ENCODE measurements at regions not wholly inside any gene's neighbourhood (a gene's known extent, or its start where the extent isn't known, plus 50 kb on each side); places are given as distances from the start of the nearest gene placed in this dataset.

DNA sequence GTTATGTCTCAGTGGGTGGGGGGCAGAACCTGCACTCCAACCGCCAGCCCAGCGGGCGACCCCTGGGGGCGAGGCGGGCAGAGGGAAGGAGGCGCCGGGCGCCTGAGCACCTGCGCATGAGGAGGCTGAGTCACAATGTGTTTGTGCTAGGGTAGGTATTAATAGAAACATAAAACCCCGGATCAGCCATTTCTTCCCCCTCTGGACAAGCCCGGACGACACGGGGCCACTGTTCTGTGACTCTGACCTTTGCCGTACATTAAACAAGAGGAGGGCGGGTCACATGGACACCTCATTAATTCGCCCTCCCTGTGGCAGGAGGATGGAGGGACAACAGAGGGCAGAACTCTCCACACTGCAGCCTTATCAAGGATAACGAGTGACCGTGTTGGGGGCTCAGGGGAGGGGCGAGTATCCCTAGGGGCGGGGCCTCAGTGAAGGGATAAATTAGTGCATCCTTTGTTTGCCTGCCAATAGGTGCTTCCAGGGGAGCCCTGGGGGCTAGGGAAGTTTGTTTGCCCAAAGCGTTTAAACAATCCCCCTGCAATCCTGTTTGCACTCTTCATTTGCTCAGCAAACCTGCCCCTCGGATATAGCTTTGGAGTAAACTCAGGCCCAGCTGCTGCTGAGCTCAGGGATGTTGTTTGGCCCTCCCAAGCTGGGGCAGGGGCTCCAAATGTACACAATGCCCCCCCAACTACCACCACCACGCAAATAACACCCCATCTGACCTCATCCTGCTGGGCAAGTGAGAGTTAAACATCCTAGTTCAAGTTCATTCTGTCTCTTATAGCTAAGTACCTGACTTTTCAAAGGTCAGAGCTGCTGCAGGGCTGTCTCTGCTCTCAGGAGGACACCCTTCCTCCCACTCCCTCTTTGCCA, 171.2 kb upstream of the GLI2 start (continued):
- TF ChIP-seq REL (CRISPR knock-in tag; conservative IDR thresholded peaks at IDR 0.05) (0 out of 2 replicates have a peak, but pooled peaks have one; percentile 23), ATF7-NPFF (CRISPR knock-in tag; IDR thresholded peaks at IDR 0.05; ENCODE audit: low read depth) (peak; percentile 39; the same call in 1 of the 2 replicates), FOSL2 (CRISPR knock-in tag; IDR thresholded peaks at IDR 0.05) (peak; percentile 67), ARHGAP35 (CRISPR knock-in tag; IDR thresholded peaks at IDR 0.05; ENCODE audit: borderline replicate concordance) (peak; percentile 57; the same call in 1 of the 2 replicates), FOXK1 (CRISPR knock-in tag; IDR thresholded peaks at IDR 0.05; ENCODE audit: borderline replicate concordance, low read depth) (peak; percentile 76; the same call in 1 of the 2 replicates), TBX3 (IDR thresholded peaks at IDR 0.05; ENCODE audit: borderline replicate concordance) (peak; percentile 87), ATF7 (IDR thresholded peaks at IDR 0.05) (0 out of 2 replicates have a peak, but pooled peaks have one; percentile 10), ATF7 (CRISPR knock-in tag; IDR thresholded peaks at IDR 0.05) (peak; percentile 69; the same call in 1 of the 2 replicates), HDAC2 (CRISPR knock-in tag; IDR thresholded peaks at IDR 0.05) (peak; percentile 96), JUND (CRISPR knock-in tag; IDR thresholded peaks at IDR 0.05) (peak; percentile 2; the same call in 1 of the 2 replicates), ONECUT2 (CRISPR knock-in tag; IDR thresholded peaks at IDR 0.05) (peak; percentile 11; the same call in 1 of the 2 replicates), STAG1 (CRISPR knock-in tag; IDR thresholded peaks at IDR 0.05) (0 out of 2 replicates have a peak, but pooled peaks have one; percentile 2), KLF12 (CRISPR knock-in tag; IDR thresholded peaks at IDR 0.05; ENCODE audit: borderline replicate concordance) (peak; percentile 67; the same call in 1 of the 2 replicates), MXI1 (IDR thresholded peaks at IDR 0.05; ENCODE audit: borderline replicate concordance, low read depth, low read length) (no peak), NFKBIZ (CRISPR knock-in tag; IDR thresholded peaks at IDR 0.05) (0 out of 2 replicates have a peak, but pooled peaks have one; percentile 42)
- TF ChIP-seq, protein P1, sequence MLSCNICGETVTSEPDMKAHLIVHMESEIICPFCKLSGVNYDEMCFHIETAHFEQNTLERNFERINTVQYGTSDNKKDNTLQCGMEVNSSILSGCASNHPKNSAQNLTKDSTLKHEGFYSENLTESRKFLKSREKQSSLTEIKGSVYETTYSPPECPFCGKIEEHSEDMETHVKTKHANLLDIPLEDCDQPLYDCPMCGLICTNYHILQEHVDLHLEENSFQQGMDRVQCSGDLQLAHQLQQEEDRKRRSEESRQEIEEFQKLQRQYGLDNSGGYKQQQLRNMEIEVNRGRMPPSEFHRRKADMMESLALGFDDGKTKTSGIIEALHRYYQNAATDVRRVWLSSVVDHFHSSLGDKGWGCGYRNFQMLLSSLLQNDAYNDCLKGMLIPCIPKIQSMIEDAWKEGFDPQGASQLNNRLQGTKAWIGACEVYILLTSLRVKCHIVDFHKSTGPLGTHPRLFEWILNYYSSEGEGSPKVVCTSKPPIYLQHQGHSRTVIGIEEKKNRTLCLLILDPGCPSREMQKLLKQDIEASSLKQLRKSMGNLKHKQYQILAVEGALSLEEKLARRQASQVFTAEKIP (CRISPR knock-in tag; IDR thresholded peaks at IDR 0.05; ENCODE audit: borderline replicate concordance) = no peak
- TF ChIP-seq, protein P2, sequence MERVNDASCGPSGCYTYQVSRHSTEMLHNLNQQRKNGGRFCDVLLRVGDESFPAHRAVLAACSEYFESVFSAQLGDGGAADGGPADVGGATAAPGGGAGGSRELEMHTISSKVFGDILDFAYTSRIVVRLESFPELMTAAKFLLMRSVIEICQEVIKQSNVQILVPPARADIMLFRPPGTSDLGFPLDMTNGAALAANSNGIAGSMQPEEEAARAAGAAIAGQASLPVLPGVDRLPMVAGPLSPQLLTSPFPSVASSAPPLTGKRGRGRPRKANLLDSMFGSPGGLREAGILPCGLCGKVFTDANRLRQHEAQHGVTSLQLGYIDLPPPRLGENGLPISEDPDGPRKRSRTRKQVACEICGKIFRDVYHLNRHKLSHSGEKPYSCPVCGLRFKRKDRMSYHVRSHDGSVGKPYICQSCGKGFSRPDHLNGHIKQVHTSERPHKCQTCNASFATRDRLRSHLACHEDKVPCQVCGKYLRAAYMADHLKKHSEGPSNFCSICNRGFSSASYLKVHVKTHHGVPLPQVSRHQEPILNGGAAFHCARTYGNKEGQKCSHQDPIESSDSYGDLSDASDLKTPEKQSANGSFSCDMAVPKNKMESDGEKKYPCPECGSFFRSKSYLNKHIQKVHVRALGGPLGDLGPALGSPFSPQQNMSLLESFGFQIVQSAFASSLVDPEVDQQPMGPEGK (CRISPR knock-in tag; IDR thresholded peaks at IDR 0.05) = peak; percentile 100; the same call in 1 of the 2 replicates
- TF ChIP-seq, protein P3, sequence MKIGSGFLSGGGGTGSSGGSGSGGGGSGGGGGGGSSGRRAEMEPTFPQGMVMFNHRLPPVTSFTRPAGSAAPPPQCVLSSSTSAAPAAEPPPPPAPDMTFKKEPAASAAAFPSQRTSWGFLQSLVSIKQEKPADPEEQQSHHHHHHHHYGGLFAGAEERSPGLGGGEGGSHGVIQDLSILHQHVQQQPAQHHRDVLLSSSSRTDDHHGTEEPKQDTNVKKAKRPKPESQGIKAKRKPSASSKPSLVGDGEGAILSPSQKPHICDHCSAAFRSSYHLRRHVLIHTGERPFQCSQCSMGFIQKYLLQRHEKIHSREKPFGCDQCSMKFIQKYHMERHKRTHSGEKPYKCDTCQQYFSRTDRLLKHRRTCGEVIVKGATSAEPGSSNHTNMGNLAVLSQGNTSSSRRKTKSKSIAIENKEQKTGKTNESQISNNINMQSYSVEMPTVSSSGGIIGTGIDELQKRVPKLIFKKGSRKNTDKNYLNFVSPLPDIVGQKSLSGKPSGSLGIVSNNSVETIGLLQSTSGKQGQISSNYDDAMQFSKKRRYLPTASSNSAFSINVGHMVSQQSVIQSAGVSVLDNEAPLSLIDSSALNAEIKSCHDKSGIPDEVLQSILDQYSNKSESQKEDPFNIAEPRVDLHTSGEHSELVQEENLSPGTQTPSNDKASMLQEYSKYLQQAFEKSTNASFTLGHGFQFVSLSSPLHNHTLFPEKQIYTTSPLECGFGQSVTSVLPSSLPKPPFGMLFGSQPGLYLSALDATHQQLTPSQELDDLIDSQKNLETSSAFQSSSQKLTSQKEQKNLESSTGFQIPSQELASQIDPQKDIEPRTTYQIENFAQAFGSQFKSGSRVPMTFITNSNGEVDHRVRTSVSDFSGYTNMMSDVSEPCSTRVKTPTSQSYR (CRISPR knock-in tag; IDR thresholded peaks at IDR 0.05; ENCODE audit: borderline replicate concordance) = peak; percentile 43
- TF ChIP-seq, protein P4, sequence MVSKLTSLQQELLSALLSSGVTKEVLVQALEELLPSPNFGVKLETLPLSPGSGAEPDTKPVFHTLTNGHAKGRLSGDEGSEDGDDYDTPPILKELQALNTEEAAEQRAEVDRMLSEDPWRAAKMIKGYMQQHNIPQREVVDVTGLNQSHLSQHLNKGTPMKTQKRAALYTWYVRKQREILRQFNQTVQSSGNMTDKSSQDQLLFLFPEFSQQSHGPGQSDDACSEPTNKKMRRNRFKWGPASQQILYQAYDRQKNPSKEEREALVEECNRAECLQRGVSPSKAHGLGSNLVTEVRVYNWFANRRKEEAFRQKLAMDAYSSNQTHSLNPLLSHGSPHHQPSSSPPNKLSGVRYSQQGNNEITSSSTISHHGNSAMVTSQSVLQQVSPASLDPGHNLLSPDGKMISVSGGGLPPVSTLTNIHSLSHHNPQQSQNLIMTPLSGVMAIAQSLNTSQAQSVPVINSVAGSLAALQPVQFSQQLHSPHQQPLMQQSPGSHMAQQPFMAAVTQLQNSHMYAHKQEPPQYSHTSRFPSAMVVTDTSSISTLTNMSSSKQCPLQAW (CRISPR knock-in tag; IDR thresholded peaks at IDR 0.05) = peak; percentile 15; the same call in 1 of the 2 replicates
